ENCODE measurements at regions not wholly inside any gene's neighbourhood (a gene's known extent, or its start where the extent isn't known, plus 50 kb on each side); places are given as distances from the start of the nearest gene placed in this dataset.

GRCh38 chr4:14596028-14596427 lies 406.3 kb upstream of the CPEB2 start (continued):
- TF ChIP-seq PRDM4 (tag by site-specific recombination; IDR thresholded peaks at IDR 0.05) = no peak
- no peak for TF ChIP-seq ZNF664 (tag by site-specific recombination; IDR thresholded peaks at IDR 0.05)
- no peak for TF ChIP-seq ZSCAN16 (tag by site-specific recombination; IDR thresholded peaks at IDR 0.05)
- TF ChIP-seq ZNF747 (tag by site-specific recombination; IDR thresholded peaks at IDR 0.05) = no peak
- no peak for TF ChIP-seq ZNF354C (tag by site-specific recombination; IDR thresholded peaks at IDR 0.05; ENCODE audit: borderline replicate concordance, low read depth)
- no peak for TF ChIP-seq ZNF701 (tag by site-specific recombination; IDR thresholded peaks at IDR 0.05)
- no peak for TF ChIP-seq ZBTB10 (tag by site-specific recombination; IDR thresholded peaks at IDR 0.05)
- TF ChIP-seq ZFHX2 (tag by site-specific recombination; conservative IDR thresholded peaks at IDR 0.05) = no peak
- TF ChIP-seq KLF1 (tag by site-specific recombination; IDR thresholded peaks at IDR 0.05) = no peak
- no peak for TF ChIP-seq INSM2 (tag by site-specific recombination; IDR thresholded peaks at IDR 0.05)
- no peak for TF ChIP-seq PATZ1 (tag by site-specific recombination; IDR thresholded peaks at IDR 0.05)

- Histone ChIP-seq H3K4me3 (ENCODE audit: low read depth, low read length) (no peak overlapping the region), H3K27ac (ENCODE audit: extremely low read depth, low read depth, low read length) (no peak overlapping the region), H3K9me3 (ENCODE audit: control insufficient read depth, insufficient read depth, low read depth, low read length) (no peaks in the 10 kb centered on the region), H3K36me3 (ENCODE audit: control insufficient read depth in 2 of 2, insufficient read depth in 1 of 2, low read length in 2 of 2) (no peaks in the 10 kb centered on the region), H3K4me1 (ENCODE audit: control insufficient read depth, insufficient read depth, low read length) (no peaks in the 10 kb centered on the region)
- TF ChIP-seq ZFP41 (tag by site-specific recombination; IDR thresholded peaks at IDR 0.05; ENCODE audit: borderline replicate concordance) = no peak
- TF ChIP-seq ZNF24 (tag by site-specific recombination; IDR thresholded peaks at IDR 0.05) = no peak
- TF ChIP-seq GLIS2 (tag by site-specific recombination; IDR thresholded peaks at IDR 0.05) = no peak
- TF ChIP-seq ZNF157 (tag by site-specific recombination; IDR thresholded peaks at IDR 0.05) = no peak
- no peak for TF ChIP-seq ZNF521 (tag by site-specific recombination; IDR thresholded peaks at IDR 0.05)
- no peak for TF ChIP-seq ZBTB49 (tag by site-specific recombination; IDR thresholded peaks at IDR 0.05; ENCODE audit: low read depth)
- no peak for TF ChIP-seq ZNF366 (tag by site-specific recombination; conservative IDR thresholded peaks at IDR 0.05)
- POLR2A ChIA-PET = no interaction called here
- CTCF ChIA-PET = no interaction called here
Observed at GRCh38 chr4:14596437-14596836, 405.8 kb upstream of the CPEB2 start.

Measured in HEK293 (cell line).